ENCODE measurements at regions not wholly inside any gene's neighbourhood (a gene's known extent, or its start where the extent isn't known, plus 50 kb on each side); places are given as distances from the start of the nearest gene placed in this dataset.

- TF ChIP-seq CTCF (IDR thresholded peaks at IDR 0.05 in 2 of 3, conservative IDR thresholded peaks at IDR 0.05 in 1 of 3; ENCODE audit: borderline replicate concordance in 1 of 3, insufficient read depth in 1 of 3, low read depth in 2 of 3, low read length in 2 of 3) (no peak), POLR2AphosphoS5 (IDR thresholded peaks at IDR 0.05; ENCODE audit: low read depth, low read length) (no peak), EZH2phosphoT487 (IDR thresholded peaks at IDR 0.05; ENCODE audit: borderline replicate concordance) (no peak), POLR2A (IDR thresholded peaks at IDR 0.05; ENCODE audit: borderline replicate concordance, extremely low read depth, insufficient read depth, insufficient read length) (no peak), EZH2 (IDR thresholded peaks at IDR 0.05) (no peak)
These were observed 340.4 kb downstream of the RASEF start for GRCh38 chr9:82722561-82722960.
